DOHH2 (cell line): ENCODE measurements at regions not wholly inside any gene's neighbourhood (a gene's known extent, or its start where the extent isn't known, plus 50 kb on each side); places are given as distances from the start of the nearest gene placed in this dataset.

Experiments used
- CTCF ChIP-seq: fragments of 200-600 bp; sonication (generic); IDR thresholded peaks from one replicate; pipeline ENCODE4 v1.5.1; 2014; ENCODE audit warnings: antibody characterized with exemption, mild to moderate bottlenecking, low read depth, low read length; ENCODE audit not compliant: poor library complexity, severe bottlenecking
- EZH2phosphoT487 ChIP-seq: fragments of 200-600 bp; sonication (generic); IDR thresholded peaks from 2 replicates; pipeline ENCODE4 v1.6.1; 2017; ENCODE audit warnings: borderline replicate concordance, mild to moderate bottlenecking, antibody characterized with exemption, low read length, moderate library complexity, mixed read lengths

- no peak for TF ChIP-seq CTCF
- no peak for TF ChIP-seq EZH2phosphoT487
Observed at GRCh38 chr10:21300551-21300950, 224.9 kb downstream of the SKIDA1 start.
